ENCODE measurements at regions not wholly inside any gene's neighbourhood (a gene's known extent, or its start where the extent isn't known, plus 50 kb on each side); places are given as distances from the start of the nearest gene placed in this dataset.

GRCh38 chrX:16469870-16470269 is 180.1 kb upstream of the S100G start:
- Histone ChIP-seq H2AFZ (ENCODE audit: control insufficient read depth, low read depth, low read length) (no peak overlapping the region), H3K9ac (ENCODE audit: control insufficient read depth, insufficient read depth, low read length) (no peak overlapping the region), H3K4me2 (ENCODE audit: control insufficient read depth, insufficient read depth) (no peak overlapping the region), H3K4me3 (no peak overlapping the region), H3K36me3 (ENCODE audit: control insufficient read depth in 2 of 2, insufficient read depth in 2 of 2, low read length in 1 of 2) (no peaks in the 10 kb centered on the region), H3K4me1 (ENCODE audit: control insufficient read depth, insufficient read depth, low read length) (no peaks in the 10 kb centered on the region), H3K27me3 (replicated peaks in 1 of 2; ENCODE audit: control insufficient read depth in 2 of 2, insufficient read depth in 2 of 2, low read length in 1 of 2) (peaks cover 0 to 5% of the 10 kb centered on the region in 2 experiments; a peak in 2 of 4 replicates), H3K79me2 (ENCODE audit: control insufficient read depth, insufficient read depth, low read length) (no peaks in the 10 kb centered on the region), H4K20me1 (ENCODE audit: control insufficient read depth, insufficient read depth) (no peaks in the 10 kb centered on the region; the same call in 1 of the 2 replicates), H3K27ac (ENCODE audit: control insufficient read depth, insufficient read depth) (no peak overlapping the region), H3K9me3 (replicated peaks; ENCODE audit: control insufficient read depth, insufficient read depth, low read length) (no peaks in the 10 kb centered on the region)
- ChIA-PET RAD21 (ENCODE audit: unreplicated experiment) (no interaction called here), SMC1A (ENCODE audit: uncharacterized antibody, unreplicated experiment) (no interaction called here), CTCF (no interaction called here), POLR2A (interaction anchor here (0.6 kb wide), 1 partner anchor 615 kb away, joined by 6 read pairs; the partner anchor contains the start of gene AP1S2)
- TF ChIP-seq TCF7 (IDR thresholded peaks at IDR 0.05; ENCODE audit: borderline replicate concordance) (no peak), CTCF (IDR thresholded peaks at IDR 0.05 in 2 of 3, conservative IDR thresholded peaks at IDR 0.05 in 1 of 3; ENCODE audit: control insufficient read depth in 2 of 3, extremely low read depth in 1 of 3, insufficient read depth in 1 of 3, low read depth in 3 of 3, low read length in 3 of 3) (peak in 1 of 3 experiments; percentile 26; a peak in 1 of 6 replicates)
- no TSS peak for BruUV-seq (replicated peaks)
- FAIRE-seq (no peak), DNase-seq (ENCODE audit: low read depth, low spot score) (no peak), ATAC-seq (peak; percentile 23; the same call in 1 of the 3 replicates)
- intact Hi-C loops (cut with micrococcal nuclease; ENCODE audit: unreplicated experiment) = no loop called here
- 38% methylated on average over 4 of the region's 5 CpGs for WGBS (ENCODE audit: insufficient coverage, insufficient replicate concordance, low lambda C conversion rate, missing lambda C conversion rate)
- in situ Hi-C loops (cut with MboI) = no loop called here

GRCh38 chrX:16472345-16472744 is 177.6 kb upstream of the S100G start:
- H3K4me3 ChIP-seq = no peak overlapping the region
- no peak overlapping the region for H2AFZ ChIP-seq (ENCODE audit: control insufficient read depth, low read depth, low read length)
- WGBS (ENCODE audit: insufficient coverage, insufficient replicate concordance, low lambda C conversion rate, missing lambda C conversion rate) = 24% methylated on average over 1 of the region's 1 CpG
- POLR2A ChIA-PET = no interaction called here
- H3K79me2 ChIP-seq (ENCODE audit: control insufficient read depth, insufficient read depth, low read length) = no peaks in the 10 kb centered on the region
- H3K27me3 ChIP-seq (replicated peaks in 1 of 2; ENCODE audit: control insufficient read depth in 2 of 2, insufficient read depth in 2 of 2, low read length in 1 of 2) = no peaks in the 10 kb centered on the region
- no peak overlapping the region for H3K9ac ChIP-seq (ENCODE audit: control insufficient read depth, insufficient read depth, low read length)
- BruUV-seq (replicated peaks) = no TSS peak
- H3K9me3 ChIP-seq (replicated peaks; ENCODE audit: control insufficient read depth, insufficient read depth, low read length) = no peaks in the 10 kb centered on the region
- CTCF ChIA-PET = interaction anchor here (1.0 kb wide), 1 partner anchor 12 kb away, joined by 5 read pairs; no protein-coding TSS in a partner anchor
- SMC1A ChIA-PET (ENCODE audit: uncharacterized antibody, unreplicated experiment) = no interaction called here
- no peak for FAIRE-seq
- no peak overlapping the region for H3K4me2 ChIP-seq (ENCODE audit: control insufficient read depth, insufficient read depth)
- H4K20me1 ChIP-seq (ENCODE audit: control insufficient read depth, insufficient read depth) = no peaks in the 10 kb centered on the region; the same call in 1 of the 2 replicates
- in situ Hi-C loops (cut with MboI) (no loop called here), intact Hi-C loops (cut with micrococcal nuclease; ENCODE audit: unreplicated experiment) (no loop called here)
- no peak for ATAC-seq
- H3K4me1 ChIP-seq (ENCODE audit: control insufficient read depth, insufficient read depth, low read length) = no peaks in the 10 kb centered on the region
- H3K36me3 ChIP-seq (ENCODE audit: control insufficient read depth in 2 of 2, insufficient read depth in 2 of 2, low read length in 1 of 2) = no peaks in the 10 kb centered on the region
- RAD21 ChIA-PET (ENCODE audit: unreplicated experiment) = no interaction called here
- H3K27ac ChIP-seq (ENCODE audit: control insufficient read depth, insufficient read depth) = no peak overlapping the region
- DNase-seq (ENCODE audit: low read depth, low spot score) = no peak
- TF ChIP-seq MAX (IDR thresholded peaks at IDR 0.05; ENCODE audit: low read depth, low read length) (no peak), KDM1A (IDR thresholded peaks at IDR 0.05; ENCODE audit: borderline replicate concordance) (no peak), SRF (IDR thresholded peaks at IDR 0.05; ENCODE audit: low read depth in 2 of 2, low read length in 2 of 2) (no peak), USF2 (IDR thresholded peaks at IDR 0.05; ENCODE audit: borderline replicate concordance, low read depth, low read length) (no peak), SREBF1 (IDR thresholded peaks at IDR 0.05; ENCODE audit: low read length) (no peak), YBX1 (IDR thresholded peaks at IDR 0.05) (no peak), YY1 (IDR thresholded peaks at IDR 0.05; ENCODE audit: low read depth, low read length) (no peak), DPF2 (IDR thresholded peaks at IDR 0.05) (no peak), GATAD2B (conservative IDR thresholded peaks at IDR 0.05; ENCODE audit: low read depth) (no peak)

All from GM12878 (cell line).